SK-N-SH treated with all-trans-retinoic acid at 6 μM for 48 hours (cell line): ENCODE measurements at regions not wholly inside any gene's neighbourhood (a gene's known extent, or its start where the extent isn't known, plus 50 kb on each side); places are given as distances from the start of the nearest gene placed in this dataset.

ENCODE experiments used
- ARNTL ChIP-seq: fragments of 450-650 bp; formaldehyde crosslinking; IDR thresholded peaks from 2 replicates; pipeline ENCODE4 v1.5.0; 2020; ENCODE audit warnings: low read depth, mild to moderate bottlenecking, moderate library complexity, borderline replicate concordance
- BACH2 ChIP-seq: fragments of 250-450 bp; sonication (Bioruptor Pico); IDR thresholded peaks from 2 replicates; pipeline ENCODE4 v1.9.0; 2021; ENCODE audit warnings: mild to moderate bottlenecking, borderline replicate concordance
- CREB5 ChIP-seq: fragments of 250-450 bp; sonication (Bioruptor Pico); IDR thresholded peaks from 2 replicates; pipeline ENCODE4 v1.5.1; 2020; ENCODE audit warnings: low read depth, mild to moderate bottlenecking, moderate library complexity
- ESRRG ChIP-seq: fragments of 250-450 bp; sonication (Bioruptor Pico); IDR thresholded peaks from 2 replicates; pipeline ENCODE4 v1.6.1; 2021; ENCODE audit warnings: mild to moderate bottlenecking
- GLIS3 ChIP-seq: fragments of 250-450 bp; sonication (Bioruptor Pico); IDR thresholded peaks from 2 replicates; pipeline ENCODE4 v1.5.0; 2020; ENCODE audit warnings: mild to moderate bottlenecking, moderate library complexity
- POU6F1 ChIP-seq: fragments of 250-450 bp; sonication (Bioruptor Pico); IDR thresholded peaks from 2 replicates; pipeline ENCODE4 v1.8.0; 2021; ENCODE audit warnings: low read depth, mild to moderate bottlenecking, moderate library complexity, borderline replicate concordance
- PPARA ChIP-seq: fragments of 250-450 bp; sonication (Bioruptor Pico); IDR thresholded peaks from 2 replicates; pipeline ENCODE4 v1.5.0; 2020; ENCODE audit warnings: mild to moderate bottlenecking, borderline replicate concordance
- RARB ChIP-seq: fragments of 250-450 bp; sonication (Bioruptor Pico); IDR thresholded peaks from 2 replicates; pipeline ENCODE4 v1.8.0; 2021; ENCODE audit warnings: mild to moderate bottlenecking, moderate library complexity
- TCF4 ChIP-seq: fragments of 250-450 bp; sonication (Bioruptor Pico); IDR thresholded peaks from 2 replicates; pipeline ENCODE4 v1.8.0; 2021; ENCODE audit warnings: mild to moderate bottlenecking, moderate library complexity, borderline replicate concordance
- ZFP3 ChIP-seq: fragments of 250-450 bp; sonication (Bioruptor Pico); IDR thresholded peaks from 2 replicates; pipeline ENCODE4 v1.5.0; 2020; ENCODE audit warnings: mild to moderate bottlenecking, moderate library complexity
- ZFP30 ChIP-seq: fragments of 450-650 bp; formaldehyde crosslinking; IDR thresholded peaks from 2 replicates; pipeline ENCODE4 v1.5.0; 2022; ENCODE audit warnings: mild to moderate bottlenecking, moderate library complexity
- ZNF70 ChIP-seq: fragments of 450-650 bp; formaldehyde crosslinking; IDR thresholded peaks from 2 replicates; pipeline ENCODE4 v1.5.0; 2020; ENCODE audit warnings: mild to moderate bottlenecking, moderate library complexity
- ZNF8 ChIP-seq: fragments of 450-650 bp; formaldehyde crosslinking; IDR thresholded peaks from 2 replicates; pipeline ENCODE4 v1.5.0; 2020; ENCODE audit warnings: mild to moderate bottlenecking, moderate library complexity
- TF ChIP-seq, protein P1 (sequence below): fragments of 250-450 bp; sonication (Bioruptor Pico); IDR thresholded peaks from 2 replicates; pipeline ENCODE4 v1.8.0; 2020; ENCODE audit warnings: mild to moderate bottlenecking, moderate library complexity, borderline replicate concordance

GRCh38 chr5:109563739-109564138 is 126.0 kb upstream of the MAN2A1 start:
- TF ChIP-seq TCF4 (CRISPR knock-in tag): no peak
- no peak for TF ChIP-seq ESRRG (CRISPR knock-in tag)
- no peak for TF ChIP-seq ZFP30 (CRISPR knock-in tag)
- TF ChIP-seq, protein P1, sequence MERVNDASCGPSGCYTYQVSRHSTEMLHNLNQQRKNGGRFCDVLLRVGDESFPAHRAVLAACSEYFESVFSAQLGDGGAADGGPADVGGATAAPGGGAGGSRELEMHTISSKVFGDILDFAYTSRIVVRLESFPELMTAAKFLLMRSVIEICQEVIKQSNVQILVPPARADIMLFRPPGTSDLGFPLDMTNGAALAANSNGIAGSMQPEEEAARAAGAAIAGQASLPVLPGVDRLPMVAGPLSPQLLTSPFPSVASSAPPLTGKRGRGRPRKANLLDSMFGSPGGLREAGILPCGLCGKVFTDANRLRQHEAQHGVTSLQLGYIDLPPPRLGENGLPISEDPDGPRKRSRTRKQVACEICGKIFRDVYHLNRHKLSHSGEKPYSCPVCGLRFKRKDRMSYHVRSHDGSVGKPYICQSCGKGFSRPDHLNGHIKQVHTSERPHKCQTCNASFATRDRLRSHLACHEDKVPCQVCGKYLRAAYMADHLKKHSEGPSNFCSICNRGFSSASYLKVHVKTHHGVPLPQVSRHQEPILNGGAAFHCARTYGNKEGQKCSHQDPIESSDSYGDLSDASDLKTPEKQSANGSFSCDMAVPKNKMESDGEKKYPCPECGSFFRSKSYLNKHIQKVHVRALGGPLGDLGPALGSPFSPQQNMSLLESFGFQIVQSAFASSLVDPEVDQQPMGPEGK (CRISPR knock-in tag): no peak
- no peak for TF ChIP-seq RARB (CRISPR knock-in tag)
- TF ChIP-seq CREB5 (CRISPR knock-in tag): no peak
- TF ChIP-seq GLIS3: no peak
- TF ChIP-seq ZFP3 (CRISPR knock-in tag): no peak
- no peak for TF ChIP-seq PPARA (CRISPR knock-in tag)
- TF ChIP-seq POU6F1: no peak
- no peak for TF ChIP-seq ZNF70 (CRISPR knock-in tag)
- TF ChIP-seq ZNF8 (CRISPR knock-in tag): no peak
- no peak for TF ChIP-seq ARNTL (CRISPR knock-in tag)
- no peak for TF ChIP-seq BACH2 (CRISPR knock-in tag)
